ENCODE measurements at regions not wholly inside any gene's neighbourhood (a gene's known extent, or its start where the extent isn't known, plus 50 kb on each side); places are given as distances from the start of the nearest gene placed in this dataset.

DNA sequence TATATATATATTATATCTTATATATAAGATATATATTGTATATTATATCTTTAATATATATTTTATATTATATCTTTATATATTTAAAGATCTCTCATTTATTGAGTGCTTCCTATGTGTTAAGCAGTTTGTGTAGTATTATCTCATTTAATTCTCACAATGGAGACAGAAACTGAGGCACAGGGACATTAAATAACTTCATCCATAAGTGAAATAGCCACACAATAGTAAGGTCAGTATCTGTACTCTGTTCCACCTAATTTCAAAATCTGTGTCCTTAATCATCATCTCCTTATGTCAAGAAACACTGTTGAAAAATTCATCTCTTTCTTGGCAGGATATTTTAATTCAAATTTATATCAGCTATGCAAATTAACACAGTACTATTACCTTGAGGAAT is 52.8 kb upstream of the CD302 start:
- H3K4me3 Mint-ChIP-seq = no peak overlapping the region
- Histone ChIP-seq H3K4me2 (replicated peaks; ENCODE audit: extremely low read depth, low read length, poor library complexity, severe bottlenecking) (no peak overlapping the region), H4K20me1 (ENCODE audit: insufficient read depth, low read length) (no peaks in the 10 kb centered on the region), H3K9ac (ENCODE audit: insufficient read depth, low read length, poor library complexity, severe bottlenecking) (no peak overlapping the region), H3K79me2 (ENCODE audit: insufficient read depth, low read length) (no peaks in the 10 kb centered on the region), H3K4me3 (replicated peaks in 1 of 3; ENCODE audit: low read depth in 2 of 3, low read length in 3 of 3) (no peak overlapping the region), H2AFZ (ENCODE audit: insufficient read depth, low read depth, low read length, poor library complexity, severe bottlenecking) (no peak overlapping the region), H3K27me3 (ENCODE audit: control insufficient read depth in 2 of 2, insufficient read depth in 2 of 2, low read length in 2 of 2) (no peaks in the 10 kb centered on the region), H3K9me3 (replicated peaks in 1 of 2; ENCODE audit: control insufficient read depth in 1 of 2, insufficient read depth in 1 of 2, low read length in 2 of 2) (no peaks in the 10 kb centered on the region), H3K4me1 (ENCODE audit: control insufficient read depth in 1 of 2, insufficient read depth in 2 of 2, low read length in 2 of 2) (peaks cover 15 to 16% of the 10 kb centered on the region in 2 donors), H3K36me3 (replicated peaks in 1 of 2; ENCODE audit: control insufficient read depth in 1 of 2, insufficient read depth in 2 of 2, low read length in 2 of 2) (peaks cover 43 to 77% of the 10 kb centered on the region in 2 donors), H3K27ac (ENCODE audit: low read depth in 1 of 2, low read length in 2 of 2) (no peak overlapping the region)
- peaks cover 60 to 71% of the 10 kb centered on the region in 2 donors for H3K36me3 Mint-ChIP-seq
- H3K27ac Mint-ChIP-seq = no peak overlapping the region
- intact Hi-C loops (cut with micrococcal nuclease) = no loop called here
- peaks cover 16% of the 10 kb centered on the region for H3K4me1 Mint-ChIP-seq
- H3K9me3 Mint-ChIP-seq = no peaks in the 10 kb centered on the region
- TF ChIP-seq, protein P1, sequence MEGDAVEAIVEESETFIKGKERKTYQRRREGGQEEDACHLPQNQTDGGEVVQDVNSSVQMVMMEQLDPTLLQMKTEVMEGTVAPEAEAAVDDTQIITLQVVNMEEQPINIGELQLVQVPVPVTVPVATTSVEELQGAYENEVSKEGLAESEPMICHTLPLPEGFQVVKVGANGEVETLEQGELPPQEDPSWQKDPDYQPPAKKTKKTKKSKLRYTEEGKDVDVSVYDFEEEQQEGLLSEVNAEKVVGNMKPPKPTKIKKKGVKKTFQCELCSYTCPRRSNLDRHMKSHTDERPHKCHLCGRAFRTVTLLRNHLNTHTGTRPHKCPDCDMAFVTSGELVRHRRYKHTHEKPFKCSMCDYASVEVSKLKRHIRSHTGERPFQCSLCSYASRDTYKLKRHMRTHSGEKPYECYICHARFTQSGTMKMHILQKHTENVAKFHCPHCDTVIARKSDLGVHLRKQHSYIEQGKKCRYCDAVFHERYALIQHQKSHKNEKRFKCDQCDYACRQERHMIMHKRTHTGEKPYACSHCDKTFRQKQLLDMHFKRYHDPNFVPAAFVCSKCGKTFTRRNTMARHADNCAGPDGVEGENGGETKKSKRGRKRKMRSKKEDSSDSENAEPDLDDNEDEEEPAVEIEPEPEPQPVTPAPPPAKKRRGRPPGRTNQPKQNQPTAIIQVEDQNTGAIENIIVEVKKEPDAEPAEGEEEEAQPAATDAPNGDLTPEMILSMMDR (IDR thresholded peaks at IDR 0.05) = no peak
- H3K27me3 Mint-ChIP-seq (ENCODE audit: low read depth in 3 of 3) = no peaks in the 10 kb centered on the region
- no peak for DNase-seq

DNA sequence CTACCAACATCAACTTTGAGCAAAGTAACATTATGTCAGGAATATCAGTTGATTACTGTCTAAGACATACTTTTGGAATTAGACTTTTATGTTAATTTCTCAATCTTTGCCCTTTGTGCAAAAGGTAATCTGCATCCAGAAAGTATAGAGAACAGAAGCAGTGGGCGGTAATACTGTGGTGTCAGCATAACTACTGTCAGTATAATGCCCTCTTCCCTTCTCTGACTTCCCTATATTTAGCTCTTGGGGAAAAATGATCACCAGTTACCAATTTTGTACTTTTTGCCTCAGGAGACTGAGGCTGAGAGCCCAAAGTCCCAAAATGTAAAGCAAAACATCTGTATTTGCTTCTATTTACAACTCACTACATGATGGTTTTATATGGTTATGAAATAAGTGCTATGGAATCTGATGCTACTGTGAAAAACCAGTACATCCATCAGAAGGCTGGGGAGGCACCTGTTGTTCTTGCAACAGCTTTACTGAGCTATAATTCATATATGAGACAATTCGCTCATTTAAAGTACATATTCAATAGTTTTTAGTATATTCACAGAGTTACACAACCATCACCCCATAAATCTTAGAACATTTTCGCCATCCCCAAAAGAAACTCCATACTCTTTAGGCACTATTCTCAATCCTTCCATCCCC is 51.3 kb upstream of the CD302 start:
- peaks cover 0 to 2% of the 10 kb centered on the region in 2 donors for H3K4me1 ChIP-seq (ENCODE audit: control insufficient read depth in 1 of 2, insufficient read depth in 2 of 2, low read length in 2 of 2)
- DNase-seq = no peak
- H3K27me3 ChIP-seq (ENCODE audit: control insufficient read depth in 2 of 2, insufficient read depth in 2 of 2, low read length in 2 of 2) = no peaks in the 10 kb centered on the region
- Mint-ChIP-seq H3K36me3 (peaks cover 61 to 73% of the 10 kb centered on the region in 2 donors), H3K4me1 (peaks cover under 1% of the 10 kb centered on the region), H3K27me3 (ENCODE audit: low read depth in 3 of 3) (no peaks in the 10 kb centered on the region), H3K9me3 (no peaks in the 10 kb centered on the region), H3K27ac (no peak overlapping the region), H3K4me3 (no peak overlapping the region)
- no peak overlapping the region for H3K4me3 ChIP-seq (replicated peaks in 1 of 3; ENCODE audit: low read depth in 2 of 3, low read length in 3 of 3)
- H3K4me2 ChIP-seq (replicated peaks; ENCODE audit: extremely low read depth, low read length, poor library complexity, severe bottlenecking) = no peak overlapping the region
- H3K9ac ChIP-seq (ENCODE audit: insufficient read depth, low read length, poor library complexity, severe bottlenecking) = no peak overlapping the region
- no peaks in the 10 kb centered on the region for H3K9me3 ChIP-seq (replicated peaks in 1 of 2; ENCODE audit: control insufficient read depth in 1 of 2, insufficient read depth in 1 of 2, low read length in 2 of 2)
- H3K27ac ChIP-seq (ENCODE audit: low read depth in 1 of 2, low read length in 2 of 2) = no peak overlapping the region
- H3K36me3 ChIP-seq (replicated peaks in 1 of 2; ENCODE audit: control insufficient read depth in 1 of 2, insufficient read depth in 2 of 2, low read length in 2 of 2) = peaks cover 47 to 76% of the 10 kb centered on the region in 2 donors
- TF ChIP-seq, protein P1 (IDR thresholded peaks at IDR 0.05) = no peak
- no CpG with 5 or more reads among the region's 3 CpGs for WGBS (ENCODE audit: insufficient coverage)
- intact Hi-C loops (cut with micrococcal nuclease) = no loop called here
- H3K79me2 ChIP-seq (ENCODE audit: insufficient read depth, low read length) = no peaks in the 10 kb centered on the region
- no peaks in the 10 kb centered on the region for H4K20me1 ChIP-seq (ENCODE audit: insufficient read depth, low read length)
- no peak overlapping the region for H2AFZ ChIP-seq (ENCODE audit: insufficient read depth, low read depth, low read length, poor library complexity, severe bottlenecking)

Measured in CD14-positive monocyte (primary cell).